Erythroblast (primary cell): ENCODE measurements at regions not wholly inside any gene's neighbourhood (a gene's known extent, or its start where the extent isn't known, plus 50 kb on each side); places are given as distances from the start of the nearest gene placed in this dataset.

Experiments used
- DNase-seq, 2 experiments: peaks; one replicate each; lab custom pipeline; 2025; lab: John Stamatoyannopoulos, UW
- GATA1 ChIP-seq: IDR thresholded peaks from 2 replicates; pipeline ENCODE4 v1.6.1; 2011; ENCODE audit warnings: low read depth, mild to moderate bottlenecking, control low read depth, low read length, moderate library complexity
- POLR2A ChIP-seq: IDR thresholded peaks from 2 replicates; pipeline ENCODE4 v1.6.1; 2011; ENCODE audit warnings: mild to moderate bottlenecking, low read length

DNA sequence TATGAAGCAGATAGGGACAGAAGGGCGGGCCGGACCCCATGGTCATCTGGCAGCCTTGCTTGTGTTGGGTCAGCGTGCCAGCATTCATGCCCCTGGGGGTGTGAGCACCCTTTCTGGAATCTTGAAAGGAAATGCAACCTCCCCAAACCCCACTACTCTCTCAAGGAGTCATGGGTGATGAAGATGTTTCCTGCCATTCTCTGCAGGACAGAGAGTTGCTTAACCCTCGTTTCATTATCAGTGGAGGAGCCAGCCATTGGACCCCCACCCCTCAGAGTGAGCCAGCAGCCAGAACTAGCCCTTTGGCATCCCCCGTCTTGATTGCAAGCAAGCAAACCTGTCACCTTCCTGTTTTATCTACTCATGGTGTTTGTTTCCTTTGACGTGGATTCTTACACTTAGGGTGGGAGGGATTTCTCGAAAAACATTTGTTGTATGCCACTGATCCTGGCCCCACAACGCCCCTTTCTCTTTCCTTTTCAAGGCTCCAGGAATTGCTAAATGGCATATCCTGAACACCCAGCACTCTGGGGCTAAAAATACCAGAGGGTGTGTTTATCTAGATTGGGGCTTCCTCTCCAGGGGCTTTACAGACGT is 258.3 kb downstream of the ETS1 start:
- TF ChIP-seq GATA1 = no peak
- no peak for TF ChIP-seq POLR2A
- DNase-seq = no peak

- TF ChIP-seq GATA1 (no peak), POLR2A (no peak)
- DNase-seq = no peak
These were observed 260.1 kb downstream of the ETS1 start for GRCh38 chr11:128327274-128327673.

DNA sequence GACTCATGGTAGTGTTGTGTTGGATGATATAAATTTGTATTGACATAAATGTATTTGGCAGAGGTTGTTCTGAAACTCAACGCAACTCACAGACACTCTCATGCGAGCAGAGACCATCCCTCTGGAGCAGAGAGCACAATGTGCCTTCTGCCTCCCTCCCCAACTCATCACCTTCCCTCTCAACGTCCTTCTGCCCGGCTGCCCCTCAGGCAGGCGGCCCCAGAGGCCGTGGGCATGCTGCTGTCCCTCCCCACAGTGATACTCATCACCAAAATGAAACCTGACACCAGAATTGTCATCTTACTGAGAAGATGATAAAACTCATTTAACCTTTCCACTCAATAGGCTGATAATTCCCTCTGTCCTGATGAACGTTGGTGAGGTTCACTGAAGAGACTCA is 260.6 kb downstream of the ETS1 start:
- no peak for DNase-seq
- TF ChIP-seq POLR2A (no peak), GATA1 (no peak)

DNA sequence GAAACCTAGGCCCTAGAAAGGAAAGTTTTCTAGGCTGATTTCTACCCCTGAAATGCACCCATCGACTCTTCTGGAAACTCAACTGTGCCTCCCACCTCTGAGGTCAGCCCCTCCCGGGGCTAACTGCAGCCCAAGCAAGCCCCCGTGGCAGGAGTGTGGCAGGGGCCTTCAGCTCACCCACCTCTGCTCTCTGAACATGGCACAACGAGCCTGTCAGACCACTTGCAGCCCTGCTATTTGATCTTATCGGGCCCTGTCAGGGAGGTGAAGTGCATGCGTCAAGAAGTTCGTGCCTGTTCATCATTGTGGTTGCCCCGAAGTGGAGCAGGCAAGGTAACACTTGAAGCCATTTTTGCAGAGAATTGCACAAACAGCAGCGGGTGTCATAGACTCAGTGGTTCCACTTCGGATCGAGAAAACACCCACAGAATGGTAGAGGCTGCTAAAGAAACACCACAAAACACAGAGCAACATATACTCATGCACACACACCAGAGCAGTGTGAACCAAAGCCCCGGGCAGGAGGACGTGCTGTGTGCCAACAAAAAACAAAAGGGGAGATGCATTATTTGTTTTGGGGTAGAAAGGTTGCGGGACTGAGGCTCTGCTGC is 262.7 kb downstream of the ETS1 start:
- TF ChIP-seq POLR2A (no peak), GATA1 (no peak)
- DNase-seq = no peak

GRCh38 chr11:128324051-128324481 is 263.3 kb downstream of the ETS1 start:
- no peak for DNase-seq
- TF ChIP-seq POLR2A = no peak
- TF ChIP-seq GATA1 = no peak

- TF ChIP-seq POLR2A = no peak
- no peak for TF ChIP-seq GATA1
- no peak for DNase-seq
These were observed 264.0 kb downstream of the ETS1 start for GRCh38 chr11:128323381-128323780.

GRCh38 chr11:128318856-128319474 is 268.4 kb downstream of the ETS1 start:
- TF ChIP-seq POLR2A = no peak
- TF ChIP-seq GATA1 = no peak
- DNase-seq = no peak

GRCh38 chr11:128316541-128317227 is 270.7 kb downstream of the ETS1 start:
- TF ChIP-seq POLR2A (no peak), GATA1 (no peak)

GRCh38 chr11:128315933-128316332 is 271.4 kb downstream of the ETS1 start:
- DNase-seq = no peak
- TF ChIP-seq GATA1 (no peak), POLR2A (no peak)

More at GRCh38 chr11:128316541-128317227, 270.7 kb downstream of the ETS1 start:
- no peak for DNase-seq

DNA sequence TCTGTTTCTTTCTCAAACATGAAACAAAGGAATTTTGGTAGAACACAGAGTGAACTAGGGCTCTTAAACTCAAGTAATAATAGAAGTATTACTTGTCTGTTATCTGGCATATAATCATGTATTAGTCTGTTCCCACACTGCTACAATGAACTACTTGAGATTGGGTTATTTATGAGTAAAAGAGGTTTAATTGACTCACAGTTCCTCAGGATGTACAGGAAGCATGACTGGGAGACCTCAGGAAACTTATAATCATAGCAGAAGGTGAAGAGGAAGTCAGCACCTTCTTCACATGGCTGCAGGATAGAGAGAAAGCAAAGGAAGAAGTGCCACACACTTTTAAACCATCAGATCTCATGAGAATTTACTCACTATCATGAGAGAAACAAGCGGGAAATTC is 273.4 kb downstream of the ETS1 start:
- no peak for DNase-seq
- TF ChIP-seq GATA1 = no peak
- TF ChIP-seq POLR2A = no peak

- no peak for TF ChIP-seq GATA1
- TF ChIP-seq POLR2A = no peak
- no peak for DNase-seq
These were observed 275.3 kb downstream of the ETS1 start for GRCh38 chr11:128311742-128312719.

GRCh38 chr11:128310676-128311445 is 276.5 kb downstream of the ETS1 start:
- no peak for DNase-seq
- TF ChIP-seq GATA1 (no peak), POLR2A (no peak)

- TF ChIP-seq POLR2A = no peak
- TF ChIP-seq GATA1 = no peak
- DNase-seq = no peak
These were observed 277.4 kb downstream of the ETS1 start for GRCh38 chr11:128310005-128310404.
